ENCODE measurements at regions not wholly inside any gene's neighbourhood (a gene's known extent, or its start where the extent isn't known, plus 50 kb on each side); places are given as distances from the start of the nearest gene placed in this dataset.
"Not testable (repeated sequence)": the region's sequence is repeated elsewhere in the genome, so short reads cannot be mapped to it uniquely, and the experiment has no call there.

GRCh38 chr9:42862465-42862864 is 679.0 kb downstream of the SPATA31A6 start:
- RAD21 ChIA-PET (ENCODE audit: unreplicated experiment); H3K4me3 ChIP-seq; SMC1A ChIA-PET (ENCODE audit: uncharacterized antibody, unreplicated experiment); in situ Hi-C loops (cut with MboI); H3K4me1 ChIP-seq (ENCODE audit: control insufficient read depth, insufficient read depth, low read length); H3K79me2 ChIP-seq (ENCODE audit: control insufficient read depth, insufficient read depth, low read length); H4K20me1 ChIP-seq (ENCODE audit: control insufficient read depth, insufficient read depth); POLR2A ChIA-PET; FAIRE-seq; H3K27me3 ChIP-seq (replicated peaks in 1 of 2; ENCODE audit: control insufficient read depth in 2 of 2, insufficient read depth in 2 of 2, low read length in 1 of 2); DNase-seq (ENCODE audit: low read depth, low spot score); BruUV-seq (replicated peaks); H3K9ac ChIP-seq (ENCODE audit: control insufficient read depth, insufficient read depth, low read length); H3K9me3 ChIP-seq (replicated peaks; ENCODE audit: control insufficient read depth, insufficient read depth, low read length); intact Hi-C loops (cut with micrococcal nuclease; ENCODE audit: unreplicated experiment); H3K36me3 ChIP-seq (ENCODE audit: control insufficient read depth in 2 of 2, insufficient read depth in 2 of 2, low read length in 1 of 2); CTCF ChIA-PET; H3K4me2 ChIP-seq (ENCODE audit: control insufficient read depth, insufficient read depth); H2AFZ ChIP-seq (ENCODE audit: control insufficient read depth, low read depth, low read length); H3K27ac ChIP-seq (ENCODE audit: control insufficient read depth, insufficient read depth); ATAC-seq: not testable (repeated sequence)
- 22% methylated on average over 1 of the region's 1 CpG for WGBS (ENCODE audit: insufficient coverage, insufficient replicate concordance, low lambda C conversion rate, missing lambda C conversion rate)

All from GM12878 (cell line).